GM21737 (cell line): ENCODE measurements at regions not wholly inside any gene's neighbourhood (a gene's known extent, or its start where the extent isn't known, plus 50 kb on each side); places are given as distances from the start of the nearest gene placed in this dataset.

ENCODE experiments used
- ATAC-seq: cut with Tn5 transposase; IDR thresholded peaks from one replicate; pipeline ENCODE4 v1.9.1; 2021; ENCODE audit warnings: mild to moderate bottlenecking, moderate library complexity; ENCODE audit not compliant: unreplicated experiment

- ATAC-seq: no peak
Measured at GRCh38 chr18:60319129-60319528, 53.4 kb downstream of the MC4R start.

GRCh38 chr18:60311676-60312360 lies 60.8 kb downstream of the MC4R start:
- ATAC-seq: no peak

GRCh38 chr18:60295674-60296073 lies 76.9 kb downstream of the MC4R start:
- no peak for ATAC-seq

GRCh38 chr18:60292186-60292585 lies 80.4 kb downstream of the MC4R start:
- ATAC-seq: no peak

- ATAC-seq: no peak
Measured at GRCh38 chr18:60279391-60279790, 93.2 kb downstream of the MC4R start.

GRCh38 chr18:60277855-60278480 lies 94.6 kb downstream of the MC4R start:
- no peak for ATAC-seq

GRCh38 chr18:60267391-60268058 lies 105.0 kb downstream of the MC4R start:
- no peak for ATAC-seq

- no peak for ATAC-seq
Measured at GRCh38 chr18:60266558-60266957, 106.0 kb downstream of the MC4R start.

GRCh38 chr18:60259052-60259681 lies 113.4 kb downstream of the MC4R start:
- ATAC-seq: no peak

- ATAC-seq: no peak
Measured at GRCh38 chr18:60249388-60249787, 123.2 kb downstream of the MC4R start.

GRCh38 chr18:60248336-60249330 lies 123.9 kb downstream of the MC4R start:
- ATAC-seq: no peak

GRCh38 chr18:60247103-60247502 lies 125.5 kb downstream of the MC4R start:
- peak; percentile 75 for ATAC-seq

- peak; percentile 63 for ATAC-seq
Measured at GRCh38 chr18:60246606-60247005, 126.0 kb downstream of the MC4R start.

GRCh38 chr18:60245096-60245495 lies 127.5 kb downstream of the MC4R start:
- ATAC-seq: no peak

- ATAC-seq: peak; percentile 96
Measured at GRCh38 chr18:60239024-60239710, 133.4 kb downstream of the MC4R start.

GRCh38 chr18:60235164-60235563 lies 137.4 kb downstream of the MC4R start:
- ATAC-seq: no peak

- ATAC-seq: no peak
Measured at GRCh38 chr18:60232541-60232940, 140.0 kb downstream of the MC4R start.

GRCh38 chr18:60228609-60229595 lies 143.7 kb downstream of the MC4R start:
- no peak for ATAC-seq

- no peak for ATAC-seq
Measured at GRCh38 chr18:60215432-60215831, 157.1 kb downstream of the MC4R start.
